NB4 (cell line): ENCODE measurements at regions not wholly inside any gene's neighbourhood (a gene's known extent, or its start where the extent isn't known, plus 50 kb on each side); places are given as distances from the start of the nearest gene placed in this dataset.

Source experiments
- DNase-seq: peaks from one replicate; pipeline ENCODE4 v3.0.0; 2010; ENCODE audit warnings: low read depth
- H3K4me3 ChIP-seq: one replicate; pipeline ENCODE4 v1.5.1; 2011; ENCODE audit warnings: mild to moderate bottlenecking, low read depth, low read length, moderate library complexity
- MYC ChIP-seq: IDR thresholded peaks from 2 replicates; pipeline ENCODE4 v1.6.1; 2011; ENCODE audit warnings: low read depth, low read length
- POLR2A ChIP-seq: IDR thresholded peaks from 2 replicates; pipeline ENCODE4 v1.6.1; 2011; ENCODE audit warnings: mild to moderate bottlenecking; ENCODE audit not compliant: insufficient read length; ENCODE audit errors: extremely low read depth
- TF ChIP-seq, protein P1 (sequence below): IDR thresholded peaks from one replicate; pipeline ENCODE4 v1.5.1; 2012; ENCODE audit warnings: low read depth, low read length
- TF ChIP-seq, protein P2 (sequence below): IDR thresholded peaks from 2 replicates; pipeline ENCODE4 v1.6.1; 2011; ENCODE audit warnings: low read depth, low read length

DNA sequence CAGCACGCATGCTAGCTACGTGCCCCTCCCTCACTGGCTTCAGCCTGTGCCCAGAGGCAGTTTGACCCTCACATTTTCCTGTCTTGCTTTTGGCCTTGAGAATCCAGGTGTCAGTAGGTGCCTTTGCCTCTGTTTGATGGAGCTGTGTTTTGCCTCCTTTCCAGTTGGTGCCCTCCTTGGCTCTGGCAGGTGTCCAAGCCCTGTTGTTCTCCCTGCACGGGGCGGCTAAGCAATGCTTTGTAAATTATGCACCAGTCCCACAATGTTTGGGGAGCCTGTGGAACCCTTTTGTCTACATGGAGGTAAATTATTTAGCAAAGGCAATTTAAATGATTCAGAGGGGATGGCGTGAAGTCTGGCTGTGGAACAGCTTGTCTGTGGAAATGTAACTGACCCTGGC lies 202.9 kb upstream of the BOD1L1 start:
- DNase-seq, result no peak
- H3K4me3 ChIP-seq, result no peak overlapping the region
- TF ChIP-seq, protein P1, sequence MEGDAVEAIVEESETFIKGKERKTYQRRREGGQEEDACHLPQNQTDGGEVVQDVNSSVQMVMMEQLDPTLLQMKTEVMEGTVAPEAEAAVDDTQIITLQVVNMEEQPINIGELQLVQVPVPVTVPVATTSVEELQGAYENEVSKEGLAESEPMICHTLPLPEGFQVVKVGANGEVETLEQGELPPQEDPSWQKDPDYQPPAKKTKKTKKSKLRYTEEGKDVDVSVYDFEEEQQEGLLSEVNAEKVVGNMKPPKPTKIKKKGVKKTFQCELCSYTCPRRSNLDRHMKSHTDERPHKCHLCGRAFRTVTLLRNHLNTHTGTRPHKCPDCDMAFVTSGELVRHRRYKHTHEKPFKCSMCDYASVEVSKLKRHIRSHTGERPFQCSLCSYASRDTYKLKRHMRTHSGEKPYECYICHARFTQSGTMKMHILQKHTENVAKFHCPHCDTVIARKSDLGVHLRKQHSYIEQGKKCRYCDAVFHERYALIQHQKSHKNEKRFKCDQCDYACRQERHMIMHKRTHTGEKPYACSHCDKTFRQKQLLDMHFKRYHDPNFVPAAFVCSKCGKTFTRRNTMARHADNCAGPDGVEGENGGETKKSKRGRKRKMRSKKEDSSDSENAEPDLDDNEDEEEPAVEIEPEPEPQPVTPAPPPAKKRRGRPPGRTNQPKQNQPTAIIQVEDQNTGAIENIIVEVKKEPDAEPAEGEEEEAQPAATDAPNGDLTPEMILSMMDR, result no peak
- TF ChIP-seq POLR2A, result no peak
- TF ChIP-seq MYC, result no peak
- TF ChIP-seq, protein P2, sequence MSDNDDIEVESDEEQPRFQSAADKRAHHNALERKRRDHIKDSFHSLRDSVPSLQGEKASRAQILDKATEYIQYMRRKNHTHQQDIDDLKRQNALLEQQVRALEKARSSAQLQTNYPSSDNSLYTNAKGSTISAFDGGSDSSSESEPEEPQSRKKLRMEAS, result no peak

DNA sequence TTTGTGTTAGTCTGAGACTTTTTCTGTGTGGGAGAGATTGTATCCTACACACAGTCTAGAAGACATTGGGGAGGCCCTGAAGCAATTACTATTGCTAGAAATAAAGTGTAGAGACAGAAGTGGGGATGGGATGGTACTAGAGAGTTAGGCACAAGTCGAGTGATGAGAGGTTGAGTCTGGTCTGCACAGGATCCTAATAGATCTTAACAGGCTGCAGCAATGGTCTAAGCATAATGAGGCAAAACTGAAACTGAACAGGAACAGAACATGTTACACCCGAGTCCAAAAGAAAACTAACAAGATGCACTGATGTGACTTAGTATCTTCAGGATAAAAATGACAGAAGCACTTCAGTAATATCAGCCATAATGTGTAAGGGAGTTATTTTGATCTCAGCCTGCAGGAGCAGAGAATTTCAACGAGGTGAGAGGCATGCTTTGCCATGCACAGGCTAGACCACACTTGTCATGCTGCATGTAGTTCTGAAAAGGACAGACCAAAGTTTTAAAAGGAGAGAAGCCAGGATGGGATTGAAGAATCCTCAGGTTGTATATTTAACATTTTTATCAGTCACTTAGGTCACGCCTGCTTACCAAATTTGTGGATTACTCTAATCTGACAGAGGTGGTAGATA lies 205.8 kb upstream of the BOD1L1 start:
- no peak overlapping the region for H3K4me3 ChIP-seq
- TF ChIP-seq, protein P2, result no peak
- DNase-seq, result no peak

DNA sequence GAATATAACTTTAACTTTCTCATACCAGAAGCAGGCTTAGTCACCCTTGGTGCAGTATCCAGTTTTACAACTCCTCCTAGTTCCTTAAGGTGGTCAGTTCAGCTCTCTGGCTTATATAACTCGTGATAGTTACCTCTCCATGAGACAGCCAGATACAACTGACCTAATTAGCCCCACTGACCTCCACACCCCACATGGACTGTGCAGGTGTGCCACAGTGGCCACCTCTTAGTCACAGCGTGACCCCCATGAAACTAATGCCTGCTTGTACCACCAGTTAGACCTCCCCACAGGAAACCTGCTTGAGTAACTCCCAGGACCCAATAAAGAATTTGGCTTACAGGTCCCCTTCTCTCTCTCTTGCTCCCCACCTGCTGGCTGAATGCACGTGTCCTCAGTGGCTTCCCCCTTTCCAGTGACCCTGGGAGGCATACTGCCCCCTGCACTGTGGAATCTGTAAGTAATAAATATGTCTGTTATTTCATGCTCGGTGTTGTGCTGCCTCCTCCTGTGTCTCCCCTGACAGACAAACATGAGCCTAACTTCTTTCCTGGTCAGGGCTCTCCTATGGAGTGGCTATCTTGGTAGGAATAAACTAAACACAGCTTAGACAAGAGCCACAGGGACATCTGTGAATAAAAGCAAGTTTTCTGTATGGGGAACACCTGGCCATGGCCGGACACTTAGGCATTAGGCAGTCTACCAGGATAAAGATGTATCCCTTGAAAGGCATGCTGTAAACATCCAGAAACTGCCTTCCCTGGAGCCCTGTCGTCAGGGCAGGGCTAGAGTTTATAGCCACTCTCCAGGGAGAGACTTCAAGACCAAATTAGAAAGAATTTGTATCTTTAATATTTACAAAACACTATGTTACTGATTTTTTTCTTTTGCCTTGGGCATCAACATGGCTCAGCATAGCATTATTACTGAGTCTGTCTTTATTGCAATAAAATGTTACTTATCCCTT lies 209.7 kb upstream of the BOD1L1 start:
- no peak overlapping the region for H3K4me3 ChIP-seq
- TF ChIP-seq MYC (no peak), POLR2A (no peak)
- TF ChIP-seq, protein P1, result no peak
- TF ChIP-seq, protein P2, result no peak
- DNase-seq, result no peak

DNA sequence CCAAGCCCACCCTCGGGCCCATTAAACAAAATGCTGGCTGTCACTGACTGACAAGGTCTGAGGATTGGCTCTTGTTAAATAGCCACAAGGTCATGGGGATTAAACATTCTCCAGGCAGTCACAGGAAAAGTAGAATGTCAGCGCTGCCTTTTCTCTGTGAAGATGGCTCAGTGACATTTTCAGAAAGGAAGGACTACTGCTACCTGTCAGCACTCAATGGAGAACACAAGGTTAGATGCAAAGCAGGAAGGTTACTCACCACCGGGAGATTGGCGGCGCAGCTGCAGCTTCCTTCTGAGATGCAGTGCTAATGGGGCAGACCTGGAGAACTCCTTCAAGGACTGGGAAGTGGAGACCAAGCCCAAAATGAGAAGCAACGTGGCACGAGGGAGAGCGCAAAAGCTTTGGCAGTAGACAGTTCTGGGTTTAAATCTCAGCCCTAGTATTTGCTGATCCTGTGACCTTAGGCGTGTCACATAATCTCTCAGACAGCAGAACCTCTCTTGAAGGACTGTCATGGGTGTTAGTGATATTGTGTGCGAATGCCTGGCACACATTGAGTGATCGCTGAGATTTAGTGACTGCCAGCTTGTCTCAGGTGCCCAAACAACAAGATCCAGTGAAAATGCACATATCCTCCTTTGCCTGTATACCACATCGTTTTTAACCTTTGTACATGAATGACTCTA lies 213.1 kb upstream of the BOD1L1 start:
- TF ChIP-seq, protein P1, result no peak
- no peak for TF ChIP-seq MYC
- TF ChIP-seq, protein P2, result no peak
- TF ChIP-seq POLR2A, result no peak
- DNase-seq, result no peak
- H3K4me3 ChIP-seq, result no peak overlapping the region

DNA sequence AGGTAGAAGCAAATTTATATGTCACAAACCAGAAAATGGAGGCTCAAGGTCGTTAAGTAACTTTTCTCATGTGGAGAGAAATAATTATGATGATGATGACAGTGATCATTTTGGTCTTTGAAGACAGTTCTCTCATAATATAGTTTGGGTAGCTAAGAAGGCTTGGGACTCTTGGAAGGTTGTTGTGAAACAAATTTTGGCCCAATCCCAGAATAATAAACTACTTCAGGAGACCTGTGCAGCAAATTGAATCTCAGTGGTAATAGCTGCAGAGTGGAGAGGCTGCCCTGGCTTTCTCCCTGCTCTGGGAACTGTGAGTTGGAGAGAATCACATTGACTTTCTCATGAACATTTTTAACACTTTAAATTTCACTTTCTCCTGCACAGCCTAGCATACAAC lies 217.2 kb upstream of the BOD1L1 start:
- no peak for DNase-seq
- no peak overlapping the region for H3K4me3 ChIP-seq
- TF ChIP-seq, protein P2, result no peak
- TF ChIP-seq MYC (no peak), POLR2A (no peak)
- TF ChIP-seq, protein P1, result no peak

DNA sequence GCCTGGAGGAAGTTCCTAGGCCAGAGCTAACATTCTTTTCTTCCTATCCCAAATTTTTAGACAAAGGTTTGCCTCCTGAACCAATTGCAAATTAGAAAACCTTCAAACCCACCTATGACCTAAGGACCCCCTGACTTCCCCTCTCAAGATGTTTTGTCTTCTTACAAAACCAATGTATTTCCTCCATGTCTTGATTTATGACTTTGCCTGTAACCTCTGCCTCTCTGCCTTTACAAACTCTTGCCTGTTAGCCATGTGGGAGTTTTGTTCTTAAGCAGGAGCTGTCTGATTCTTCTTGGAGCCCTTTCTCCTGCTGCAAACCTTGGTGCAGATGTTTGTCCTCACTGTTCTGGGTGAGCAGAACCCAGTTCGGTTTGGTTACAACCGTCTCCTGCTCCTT lies 222.3 kb upstream of the BOD1L1 start:
- DNase-seq, result no peak
- TF ChIP-seq, protein P1, result no peak
- TF ChIP-seq MYC, result no peak
- H3K4me3 ChIP-seq, result no peak overlapping the region
